ENCODE measurements at regions not wholly inside any gene's neighbourhood (a gene's known extent, or its start where the extent isn't known, plus 50 kb on each side); places are given as distances from the start of the nearest gene placed in this dataset.

- Histone ChIP-seq H3K4me3 (no peak overlapping the region), H3K27ac (no peak overlapping the region), H3K9me3 (no peaks in the 10 kb centered on the region), H3K36me3 (no peaks in the 10 kb centered on the region), H3K27me3 (no peaks in the 10 kb centered on the region), H3K4me1 (no peaks in the 10 kb centered on the region)
- no peak for TF ChIP-seq CTCF (IDR thresholded peaks at IDR 0.05)
- no peak for TF ChIP-seq POLR2A (IDR thresholded peaks at IDR 0.05)
- DNase-seq, result no peak
Observed at GRCh38 chr5:163190283-163190682, 247.1 kb upstream of the CCNG1 start.

- Histone ChIP-seq H3K36me3 (no peaks in the 10 kb centered on the region), H3K4me1 (no peaks in the 10 kb centered on the region), H3K27me3 (no peaks in the 10 kb centered on the region), H3K4me3 (no peak overlapping the region), H3K27ac (no peak overlapping the region), H3K9me3 (no peaks in the 10 kb centered on the region)
- DNase-seq, result no peak
- TF ChIP-seq POLR2A (IDR thresholded peaks at IDR 0.05) (no peak), CTCF (IDR thresholded peaks at IDR 0.05) (no peak)
Observed at GRCh38 chr5:163190784-163191183, 246.6 kb upstream of the CCNG1 start.

DNA sequence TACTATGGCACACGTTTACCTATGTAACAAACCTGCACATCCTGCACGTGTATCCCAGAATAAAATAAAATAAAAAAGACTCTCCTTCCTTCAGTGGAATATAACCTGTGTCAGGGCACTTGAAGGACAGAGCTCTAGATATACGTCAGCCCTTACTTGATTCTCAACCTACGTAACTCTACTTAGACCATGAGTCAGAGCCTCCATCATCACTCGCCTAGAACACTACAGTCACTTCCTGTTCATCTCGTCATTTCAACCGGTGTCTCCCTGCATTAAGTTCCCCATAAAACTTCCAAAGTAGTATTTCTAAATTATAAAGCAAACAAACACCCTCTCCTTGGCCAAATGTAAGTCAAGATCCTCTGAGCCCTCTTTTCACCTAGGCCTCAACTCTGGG is 243.5 kb upstream of the CCNG1 start:
- H3K27ac ChIP-seq, result no peak overlapping the region
- H3K36me3 ChIP-seq, result no peaks in the 10 kb centered on the region
- H3K27me3 ChIP-seq, result no peaks in the 10 kb centered on the region
- H3K4me1 ChIP-seq, result no peaks in the 10 kb centered on the region
- H3K9me3 ChIP-seq, result no peaks in the 10 kb centered on the region
- no peak overlapping the region for H3K4me3 ChIP-seq
- DNase-seq, result no peak
- TF ChIP-seq CTCF (IDR thresholded peaks at IDR 0.05) (no peak), POLR2A (IDR thresholded peaks at IDR 0.05) (no peak)

DNA sequence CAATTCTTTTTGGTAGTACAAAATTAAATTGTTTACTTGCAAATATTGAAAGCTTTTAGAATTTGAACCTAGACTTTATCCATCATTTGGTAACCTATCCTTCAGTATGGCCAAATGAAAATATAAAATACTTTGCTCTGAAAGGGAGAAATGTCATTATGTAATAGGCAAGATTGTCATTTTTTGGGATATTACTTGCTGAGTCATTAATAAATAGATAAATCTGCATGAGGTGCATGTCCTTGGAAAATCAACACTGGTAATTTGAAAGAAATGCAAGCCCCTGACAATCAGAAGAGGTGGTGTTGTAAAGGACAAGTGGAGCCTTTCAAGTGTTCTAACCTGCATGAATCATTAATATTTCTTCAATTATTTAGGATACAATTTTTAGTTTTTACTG is 231.8 kb upstream of the CCNG1 start:
- TF ChIP-seq CTCF (IDR thresholded peaks at IDR 0.05) (no peak), POLR2A (IDR thresholded peaks at IDR 0.05) (no peak)
- no peaks in the 10 kb centered on the region for H3K36me3 ChIP-seq
- H3K27me3 ChIP-seq, result no peaks in the 10 kb centered on the region
- H3K9me3 ChIP-seq, result no peaks in the 10 kb centered on the region
- H3K4me3 ChIP-seq, result no peak overlapping the region
- DNase-seq, result no peak
- no peaks in the 10 kb centered on the region for H3K4me1 ChIP-seq
- no peak overlapping the region for H3K27ac ChIP-seq

DNA sequence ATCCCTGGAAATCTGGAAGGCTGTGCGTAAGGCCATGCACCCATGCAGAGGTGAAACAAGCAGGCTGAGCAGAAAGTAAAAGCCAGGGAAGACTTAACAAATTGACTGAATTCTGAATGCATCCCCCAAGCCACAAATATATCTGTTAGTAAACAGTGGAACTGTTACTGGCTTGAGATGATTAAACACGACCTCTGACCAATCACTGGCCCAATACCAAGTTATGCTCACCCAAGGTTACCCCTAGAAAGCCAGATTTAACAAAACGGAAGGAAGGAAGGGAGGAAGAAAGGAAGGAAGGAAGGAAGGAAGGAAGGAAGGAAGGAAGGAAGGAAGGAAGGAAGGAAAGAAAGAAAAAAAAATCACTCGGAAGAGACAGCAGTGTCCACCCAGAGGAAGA is 215.8 kb upstream of the CCNG1 start:
- H3K4me3 ChIP-seq, result no peak overlapping the region
- DNase-seq, result no peak
- no peaks in the 10 kb centered on the region for H3K27me3 ChIP-seq
- no peaks in the 10 kb centered on the region for H3K9me3 ChIP-seq
- no peak for TF ChIP-seq POLR2A (IDR thresholded peaks at IDR 0.05)
- no peak for TF ChIP-seq CTCF (IDR thresholded peaks at IDR 0.05)
- H3K27ac ChIP-seq, result no peak overlapping the region
- H3K36me3 ChIP-seq, result no peaks in the 10 kb centered on the region
- no peaks in the 10 kb centered on the region for H3K4me1 ChIP-seq

DNA sequence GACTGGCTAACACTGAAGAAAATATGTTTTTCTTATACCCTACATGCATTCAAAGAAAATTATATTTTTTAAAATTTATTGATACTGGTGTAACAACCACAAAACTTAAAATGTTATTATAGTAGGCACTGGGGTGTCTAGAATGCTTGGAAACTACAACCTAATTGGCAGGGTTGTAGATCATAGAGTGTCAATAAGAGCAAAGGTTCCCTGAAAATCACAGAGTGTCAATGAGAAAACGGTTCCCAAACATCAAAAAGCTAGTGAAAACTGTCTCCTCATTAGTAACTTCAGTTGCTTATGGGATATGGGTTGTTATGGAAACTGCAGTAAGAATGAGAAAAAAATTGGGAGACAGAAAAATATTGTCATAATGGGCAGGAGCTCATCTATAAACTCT is 214.4 kb upstream of the CCNG1 start:
- no peak overlapping the region for H3K4me3 ChIP-seq
- H3K36me3 ChIP-seq, result no peaks in the 10 kb centered on the region
- no peaks in the 10 kb centered on the region for H3K4me1 ChIP-seq
- DNase-seq, result no peak
- no peak for TF ChIP-seq CTCF (IDR thresholded peaks at IDR 0.05)
- no peak for TF ChIP-seq POLR2A (IDR thresholded peaks at IDR 0.05)
- H3K27me3 ChIP-seq, result no peaks in the 10 kb centered on the region
- H3K9me3 ChIP-seq, result no peaks in the 10 kb centered on the region
- no peak overlapping the region for H3K27ac ChIP-seq
